ENCODE measurements at regions not wholly inside any gene's neighbourhood (a gene's known extent, or its start where the extent isn't known, plus 50 kb on each side); places are given as distances from the start of the nearest gene placed in this dataset.

DNA sequence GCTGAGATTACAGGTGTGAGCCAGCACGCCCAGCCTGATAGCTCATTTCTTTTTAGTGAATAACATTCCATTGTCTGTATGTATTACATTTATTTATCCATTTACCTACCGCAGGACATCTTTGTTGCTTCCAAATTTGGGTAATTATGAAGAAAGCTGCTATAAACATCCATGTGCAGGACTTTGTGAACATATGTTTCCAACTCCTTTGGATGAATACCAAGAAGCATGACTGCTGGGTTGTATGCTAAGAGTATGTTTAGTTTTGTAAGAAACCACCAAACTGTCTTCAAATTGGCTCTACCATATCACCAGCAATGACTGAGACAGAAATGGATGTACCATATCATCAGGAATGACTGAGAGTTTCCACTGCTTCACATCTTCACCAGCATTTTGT is 200.2 kb upstream of the TMEM196 start:
- ChIA-PET POLR2A (no interaction called here), CTCF (interaction anchor here (1.4 kb wide), 1 partner anchor 9 kb away, joined by 5 read pairs; no protein-coding TSS in a partner anchor)
- no CpG with 5 or more reads among the region's 2 CpGs for WGBS (ENCODE audit: insufficient coverage)

DNA sequence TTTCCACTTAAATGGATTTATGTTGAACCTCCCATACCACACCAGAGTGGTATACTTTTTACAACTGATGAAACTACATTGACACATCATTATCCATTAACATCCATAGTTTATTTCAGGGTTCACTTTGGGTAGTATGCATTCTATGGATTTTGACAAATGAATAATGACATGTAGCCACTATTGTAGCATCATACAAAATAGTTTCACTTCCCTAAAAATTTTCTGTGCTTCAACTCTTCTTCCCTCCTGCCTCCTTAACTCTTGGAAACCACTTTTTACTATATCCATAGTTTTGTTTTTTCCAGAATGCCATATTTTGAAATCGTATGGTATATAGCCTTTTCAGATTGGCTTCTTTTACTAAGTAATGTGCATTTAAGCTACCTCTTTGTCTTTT is 199.5 kb upstream of the TMEM196 start:
- no CpG with 5 or more reads among the region's 1 CpG for WGBS (ENCODE audit: insufficient coverage)
- no peaks in the 10 kb centered on the region for H3K27me3 ChIP-seq (replicated peaks in 2 of 5; ENCODE audit: control insufficient read depth in 4 of 5, insufficient read depth in 5 of 5, low read length in 4 of 5)
- ChIA-PET POLR2A (no interaction called here), CTCF (interaction anchor here (1.4 kb wide), 1 partner anchor 10 kb away, joined by 5 read pairs; no protein-coding TSS in a partner anchor)
- H3K36me3 ChIP-seq (ENCODE audit: control insufficient read depth in 4 of 4, insufficient read depth in 4 of 4, low read length in 3 of 4): no peaks in the 10 kb centered on the region
- H3K4me1 ChIP-seq (ENCODE audit: control extremely low read depth in 1 of 4, control insufficient read depth in 4 of 4, insufficient read depth in 4 of 4, low read length in 3 of 4): no peaks in the 10 kb centered on the region
- no peaks in the 10 kb centered on the region for H3K9me3 ChIP-seq (ENCODE audit: control extremely low read depth in 1 of 5, control insufficient read depth in 4 of 5, insufficient read depth in 2 of 5, low read depth in 1 of 5, low read length in 4 of 5)
- DNase-seq: no peak
- H3K27ac ChIP-seq (ENCODE audit: insufficient read depth in 1 of 2, low read depth in 1 of 2, low read length in 2 of 2, poor library complexity in 1 of 2, severe bottlenecking in 2 of 2): no peak overlapping the region
- no peak overlapping the region for H3K4me3 ChIP-seq (ENCODE audit: control insufficient read depth in 1 of 7, extremely low read depth in 1 of 7, insufficient read depth in 4 of 7, low read depth in 2 of 7, low read length in 6 of 7)

More for the DNA sequence above, 200.2 kb upstream of the TMEM196 start:
- no peak for DNase-seq
- H3K9me3 ChIP-seq (ENCODE audit: control extremely low read depth in 1 of 5, control insufficient read depth in 4 of 5, insufficient read depth in 2 of 5, low read depth in 1 of 5, low read length in 4 of 5): no peaks in the 10 kb centered on the region
- no peak overlapping the region for H3K27ac ChIP-seq (ENCODE audit: insufficient read depth in 1 of 2, low read depth in 1 of 2, low read length in 2 of 2, poor library complexity in 1 of 2, severe bottlenecking in 2 of 2)
- H3K36me3 ChIP-seq (ENCODE audit: control insufficient read depth in 4 of 4, insufficient read depth in 4 of 4, low read length in 3 of 4): no peaks in the 10 kb centered on the region
- H3K4me1 ChIP-seq (ENCODE audit: control extremely low read depth in 1 of 4, control insufficient read depth in 4 of 4, insufficient read depth in 4 of 4, low read length in 3 of 4): no peaks in the 10 kb centered on the region
- H3K4me3 ChIP-seq (ENCODE audit: control insufficient read depth in 1 of 7, extremely low read depth in 1 of 7, insufficient read depth in 4 of 7, low read depth in 2 of 7, low read length in 6 of 7): no peak overlapping the region
- no peaks in the 10 kb centered on the region for H3K27me3 ChIP-seq (replicated peaks in 2 of 5; ENCODE audit: control insufficient read depth in 4 of 5, insufficient read depth in 5 of 5, low read length in 4 of 5)

DNA sequence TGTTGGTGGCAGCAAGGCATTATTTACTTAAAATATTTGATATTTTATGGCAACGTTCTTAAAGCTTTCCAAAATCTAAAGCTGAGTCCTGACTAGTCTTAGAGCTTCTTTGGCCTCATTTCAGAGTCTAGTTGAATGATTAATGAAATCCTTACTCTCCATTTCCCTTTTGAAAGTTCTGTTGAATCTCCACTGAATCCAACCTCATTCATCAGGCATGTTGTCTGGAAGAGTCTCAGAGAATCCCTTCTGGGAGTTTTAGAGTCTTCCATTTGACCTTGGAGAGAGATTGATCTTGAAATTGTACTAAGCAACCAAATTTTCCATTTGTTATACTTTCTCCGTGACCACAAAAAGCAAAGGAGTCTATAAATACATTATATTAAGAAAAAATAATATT is 198.5 kb upstream of the TMEM196 start:
- Histone ChIP-seq H3K4me1 (ENCODE audit: control extremely low read depth in 1 of 4, control insufficient read depth in 4 of 4, insufficient read depth in 4 of 4, low read length in 3 of 4) (no peaks in the 10 kb centered on the region), H3K27ac (ENCODE audit: insufficient read depth in 1 of 2, low read depth in 1 of 2, low read length in 2 of 2, poor library complexity in 1 of 2, severe bottlenecking in 2 of 2) (no peak overlapping the region), H3K9me3 (ENCODE audit: control extremely low read depth in 1 of 5, control insufficient read depth in 4 of 5, insufficient read depth in 2 of 5, low read depth in 1 of 5, low read length in 4 of 5) (no peaks in the 10 kb centered on the region), H3K4me3 (ENCODE audit: control insufficient read depth in 1 of 7, extremely low read depth in 1 of 7, insufficient read depth in 4 of 7, low read depth in 2 of 7, low read length in 6 of 7) (no peak overlapping the region), H3K27me3 (replicated peaks in 2 of 5; ENCODE audit: control insufficient read depth in 4 of 5, insufficient read depth in 5 of 5, low read length in 4 of 5) (no peaks in the 10 kb centered on the region), H3K36me3 (ENCODE audit: control insufficient read depth in 4 of 4, insufficient read depth in 4 of 4, low read length in 3 of 4) (no peaks in the 10 kb centered on the region)
- POLR2A ChIA-PET: no interaction called here
- DNase-seq: no peak
- CTCF ChIA-PET: interaction anchor here (1.4 kb wide), 1 partner anchor 11 kb away, joined by 5 read pairs; no protein-coding TSS in a partner anchor
- WGBS (ENCODE audit: insufficient coverage): no CpG with 5 or more reads among the region's 2 CpGs

DNA sequence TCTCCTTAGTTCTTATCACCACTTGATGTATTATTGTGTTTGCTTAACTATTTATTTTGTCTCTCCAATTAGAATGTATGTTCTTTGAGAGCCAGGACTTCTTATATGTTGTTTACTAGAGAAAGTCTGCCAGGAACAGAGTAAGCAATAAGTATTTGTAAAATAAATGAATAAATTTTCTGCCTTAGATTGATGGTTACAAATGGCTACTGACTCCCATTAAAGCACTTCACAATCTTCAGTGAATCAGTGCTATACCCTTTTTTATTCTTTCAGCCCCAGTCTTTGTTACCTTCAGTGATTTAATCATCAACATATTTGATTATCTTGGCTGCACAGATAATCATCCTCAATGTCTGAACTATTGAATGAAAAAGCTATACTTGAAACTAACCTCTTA is 197.1 kb upstream of the TMEM196 start:
- H3K4me1 ChIP-seq (ENCODE audit: control extremely low read depth in 1 of 4, control insufficient read depth in 4 of 4, insufficient read depth in 4 of 4, low read length in 3 of 4): no peaks in the 10 kb centered on the region
- H3K27ac ChIP-seq (ENCODE audit: insufficient read depth in 1 of 2, low read depth in 1 of 2, low read length in 2 of 2, poor library complexity in 1 of 2, severe bottlenecking in 2 of 2): no peak overlapping the region
- DNase-seq: no peak
- H3K27me3 ChIP-seq (replicated peaks in 2 of 5; ENCODE audit: control insufficient read depth in 4 of 5, insufficient read depth in 5 of 5, low read length in 4 of 5): no peaks in the 10 kb centered on the region
- CTCF ChIA-PET: interaction anchor here (1.1 to 1.3 kb wide), 2 partner anchors 12 to 13 kb away, joined by 3 read pairs; no protein-coding TSS in a partner anchor
- POLR2A ChIA-PET: no interaction called here
- H3K36me3 ChIP-seq (ENCODE audit: control insufficient read depth in 4 of 4, insufficient read depth in 4 of 4, low read length in 3 of 4): no peaks in the 10 kb centered on the region
- H3K4me3 ChIP-seq (ENCODE audit: control insufficient read depth in 1 of 7, extremely low read depth in 1 of 7, insufficient read depth in 4 of 7, low read depth in 2 of 7, low read length in 6 of 7): no peak overlapping the region
- H3K9me3 ChIP-seq (ENCODE audit: control extremely low read depth in 1 of 5, control insufficient read depth in 4 of 5, insufficient read depth in 2 of 5, low read depth in 1 of 5, low read length in 4 of 5): no peaks in the 10 kb centered on the region

DNA sequence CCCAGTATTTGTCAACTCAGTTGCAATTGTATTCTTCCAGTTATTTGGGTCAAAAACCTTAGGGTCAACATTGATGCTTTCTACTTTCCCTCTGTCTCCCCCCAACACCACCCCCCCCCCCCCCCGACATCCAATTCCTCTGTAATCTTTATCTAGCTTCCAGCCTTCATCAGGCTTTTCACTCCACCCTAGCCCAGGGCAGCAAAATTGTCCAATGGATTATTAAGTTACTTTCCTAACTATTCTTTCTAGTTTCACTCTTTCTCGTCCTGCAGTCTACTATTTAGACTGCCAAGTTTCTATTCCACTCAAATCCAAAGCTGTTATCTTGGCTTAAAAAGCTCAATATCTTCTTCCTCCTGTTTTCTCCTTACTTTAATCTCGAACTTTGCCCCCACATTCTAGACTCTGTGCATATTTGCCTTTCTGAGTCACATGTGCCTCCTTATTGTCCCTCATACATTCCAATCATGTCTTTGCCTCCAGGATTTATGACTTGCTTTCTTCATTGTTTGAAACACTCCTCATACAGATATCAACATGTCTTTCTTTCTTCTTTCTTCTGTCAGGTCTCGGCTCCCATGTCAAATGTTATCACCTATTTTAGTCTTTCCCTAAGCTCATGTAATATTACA is 196.6 kb upstream of the TMEM196 start:
- CTCF ChIA-PET: interaction anchor here (1.1 to 1.3 kb wide), 2 partner anchors 12 to 13 kb away, joined by 3 read pairs; no protein-coding TSS in a partner anchor
- Histone ChIP-seq H3K27me3 (replicated peaks in 2 of 5; ENCODE audit: control insufficient read depth in 4 of 5, insufficient read depth in 5 of 5, low read length in 4 of 5) (no peaks in the 10 kb centered on the region), H3K36me3 (ENCODE audit: control insufficient read depth in 4 of 4, insufficient read depth in 4 of 4, low read length in 3 of 4) (no peaks in the 10 kb centered on the region), H3K4me1 (ENCODE audit: control extremely low read depth in 1 of 4, control insufficient read depth in 4 of 4, insufficient read depth in 4 of 4, low read length in 3 of 4) (no peaks in the 10 kb centered on the region), H3K4me3 (ENCODE audit: control insufficient read depth in 1 of 7, extremely low read depth in 1 of 7, insufficient read depth in 4 of 7, low read depth in 2 of 7, low read length in 6 of 7) (no peak overlapping the region), H3K9me3 (ENCODE audit: control extremely low read depth in 1 of 5, control insufficient read depth in 4 of 5, insufficient read depth in 2 of 5, low read depth in 1 of 5, low read length in 4 of 5) (no peaks in the 10 kb centered on the region), H3K27ac (ENCODE audit: insufficient read depth in 1 of 2, low read depth in 1 of 2, low read length in 2 of 2, poor library complexity in 1 of 2, severe bottlenecking in 2 of 2) (no peak overlapping the region)
- WGBS (ENCODE audit: insufficient coverage): 96% methylated on average over 3 of the region's 4 CpGs
- no peak for DNase-seq
- POLR2A ChIA-PET: no interaction called here

DNA sequence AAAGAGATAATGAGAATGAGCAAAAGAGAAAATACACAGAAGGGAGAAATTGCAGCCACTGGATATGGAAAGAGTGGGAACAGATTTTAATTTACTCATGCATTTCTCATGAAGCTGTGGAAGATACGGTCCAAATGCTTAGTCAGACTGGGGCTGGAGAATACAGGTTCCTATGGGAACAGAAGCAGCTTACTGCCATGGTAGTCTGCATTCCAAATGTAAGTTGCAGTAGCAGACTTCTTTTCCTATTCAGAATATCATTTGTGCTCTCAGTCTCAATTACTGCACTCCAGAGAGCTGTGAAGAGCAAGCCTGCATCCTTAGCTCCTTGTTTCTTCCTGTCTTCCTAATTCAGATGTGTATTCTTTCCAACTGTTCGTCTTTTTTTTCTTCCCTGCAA is 190.8 kb upstream of the TMEM196 start:
- Histone ChIP-seq H3K9me3 (ENCODE audit: control extremely low read depth in 1 of 5, control insufficient read depth in 4 of 5, insufficient read depth in 2 of 5, low read depth in 1 of 5, low read length in 4 of 5) (no peaks in the 10 kb centered on the region), H3K36me3 (ENCODE audit: control insufficient read depth in 4 of 4, insufficient read depth in 4 of 4, low read length in 3 of 4) (no peaks in the 10 kb centered on the region), H3K27me3 (replicated peaks in 2 of 5; ENCODE audit: control insufficient read depth in 4 of 5, insufficient read depth in 5 of 5, low read length in 4 of 5) (no peaks in the 10 kb centered on the region), H3K4me3 (ENCODE audit: control insufficient read depth in 1 of 7, extremely low read depth in 1 of 7, insufficient read depth in 4 of 7, low read depth in 2 of 7, low read length in 6 of 7) (no peak overlapping the region), H3K27ac (ENCODE audit: insufficient read depth in 1 of 2, low read depth in 1 of 2, low read length in 2 of 2, poor library complexity in 1 of 2, severe bottlenecking in 2 of 2) (no peak overlapping the region), H3K4me1 (ENCODE audit: control extremely low read depth in 1 of 4, control insufficient read depth in 4 of 4, insufficient read depth in 4 of 4, low read length in 3 of 4) (no peaks in the 10 kb centered on the region)
- POLR2A ChIA-PET: no interaction called here
- no peak for DNase-seq
- 94% methylated on average over 2 of the region's 2 CpGs for WGBS (ENCODE audit: insufficient coverage)
- CTCF ChIA-PET: no interaction called here

DNA sequence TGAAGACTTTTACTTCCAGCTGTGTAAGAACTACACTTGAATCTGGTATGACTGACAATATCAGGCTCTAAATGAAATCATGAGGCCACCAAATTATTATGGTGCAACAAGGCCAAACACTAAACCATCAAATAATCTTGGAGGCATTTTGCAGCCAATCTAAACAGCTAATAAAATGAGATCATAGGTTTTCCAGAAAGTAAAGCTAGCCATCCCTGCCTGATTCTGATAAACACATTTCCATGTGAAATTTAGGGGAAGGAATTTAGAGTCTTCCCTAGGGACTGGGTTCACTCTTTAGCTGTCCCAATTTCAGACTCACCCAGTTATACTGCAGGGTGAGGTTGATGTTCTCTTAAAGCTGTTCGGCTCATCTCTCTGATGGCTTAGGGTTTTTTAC is 190.3 kb upstream of the TMEM196 start:
- H3K9me3 ChIP-seq (ENCODE audit: control extremely low read depth in 1 of 5, control insufficient read depth in 4 of 5, insufficient read depth in 2 of 5, low read depth in 1 of 5, low read length in 4 of 5): no peaks in the 10 kb centered on the region
- no peak overlapping the region for H3K4me3 ChIP-seq (ENCODE audit: control insufficient read depth in 1 of 7, extremely low read depth in 1 of 7, insufficient read depth in 4 of 7, low read depth in 2 of 7, low read length in 6 of 7)
- no peaks in the 10 kb centered on the region for H3K27me3 ChIP-seq (replicated peaks in 2 of 5; ENCODE audit: control insufficient read depth in 4 of 5, insufficient read depth in 5 of 5, low read length in 4 of 5)
- POLR2A ChIA-PET: no interaction called here
- H3K36me3 ChIP-seq (ENCODE audit: control insufficient read depth in 4 of 4, insufficient read depth in 4 of 4, low read length in 3 of 4): no peaks in the 10 kb centered on the region
- DNase-seq: no peak
- no peaks in the 10 kb centered on the region for H3K4me1 ChIP-seq (ENCODE audit: control extremely low read depth in 1 of 4, control insufficient read depth in 4 of 4, insufficient read depth in 4 of 4, low read length in 3 of 4)
- no peak overlapping the region for H3K27ac ChIP-seq (ENCODE audit: insufficient read depth in 1 of 2, low read depth in 1 of 2, low read length in 2 of 2, poor library complexity in 1 of 2, severe bottlenecking in 2 of 2)
- CTCF ChIA-PET: interaction anchor here (0.5 kb wide), 1 partner anchor 1545 kb away, joined by 3 read pairs; no protein-coding TSS in a partner anchor
- no CpG with 5 or more reads among the region's 1 CpG for WGBS (ENCODE audit: insufficient coverage)

Data from common myeloid progenitor, CD34-positive (primary cell).